ENCODE measurements at regions not wholly inside any gene's neighbourhood (a gene's known extent, or its start where the extent isn't known, plus 50 kb on each side); places are given as distances from the start of the nearest gene placed in this dataset.

GRCh38 chr13:112143753-112144615, 77.0 kb downstream of the SOX1 start:
- H3K4me1 ChIP-seq (ENCODE audit: control insufficient read depth in 1 of 2, insufficient read depth in 2 of 2, low read length in 2 of 2): no peaks in the 10 kb centered on the region
- TF ChIP-seq, protein P1, sequence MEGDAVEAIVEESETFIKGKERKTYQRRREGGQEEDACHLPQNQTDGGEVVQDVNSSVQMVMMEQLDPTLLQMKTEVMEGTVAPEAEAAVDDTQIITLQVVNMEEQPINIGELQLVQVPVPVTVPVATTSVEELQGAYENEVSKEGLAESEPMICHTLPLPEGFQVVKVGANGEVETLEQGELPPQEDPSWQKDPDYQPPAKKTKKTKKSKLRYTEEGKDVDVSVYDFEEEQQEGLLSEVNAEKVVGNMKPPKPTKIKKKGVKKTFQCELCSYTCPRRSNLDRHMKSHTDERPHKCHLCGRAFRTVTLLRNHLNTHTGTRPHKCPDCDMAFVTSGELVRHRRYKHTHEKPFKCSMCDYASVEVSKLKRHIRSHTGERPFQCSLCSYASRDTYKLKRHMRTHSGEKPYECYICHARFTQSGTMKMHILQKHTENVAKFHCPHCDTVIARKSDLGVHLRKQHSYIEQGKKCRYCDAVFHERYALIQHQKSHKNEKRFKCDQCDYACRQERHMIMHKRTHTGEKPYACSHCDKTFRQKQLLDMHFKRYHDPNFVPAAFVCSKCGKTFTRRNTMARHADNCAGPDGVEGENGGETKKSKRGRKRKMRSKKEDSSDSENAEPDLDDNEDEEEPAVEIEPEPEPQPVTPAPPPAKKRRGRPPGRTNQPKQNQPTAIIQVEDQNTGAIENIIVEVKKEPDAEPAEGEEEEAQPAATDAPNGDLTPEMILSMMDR (IDR thresholded peaks at IDR 0.05): no peak
- H3K27ac Mint-ChIP-seq: no peak overlapping the region
- H3K4me2 ChIP-seq (replicated peaks; ENCODE audit: extremely low read depth, low read length, poor library complexity, severe bottlenecking): no peak overlapping the region
- H3K27ac ChIP-seq (ENCODE audit: low read depth in 1 of 2, low read length in 2 of 2): no peak overlapping the region
- peaks cover 0 to 2% of the 10 kb centered on the region in 2 donors for H3K27me3 ChIP-seq (ENCODE audit: control insufficient read depth in 2 of 2, insufficient read depth in 2 of 2, low read length in 2 of 2)
- intact Hi-C loops (cut with micrococcal nuclease): no loop called here
- DNase-seq: no peak
- no peaks in the 10 kb centered on the region for H4K20me1 ChIP-seq (ENCODE audit: insufficient read depth, low read length)
- H3K27me3 Mint-ChIP-seq (ENCODE audit: low read depth in 3 of 3): peaks cover 0 to 5% (median 2%) of the 10 kb centered on the region in 3 donors
- no peaks in the 10 kb centered on the region for H3K36me3 ChIP-seq (replicated peaks in 1 of 2; ENCODE audit: control insufficient read depth in 1 of 2, insufficient read depth in 2 of 2, low read length in 2 of 2)
- no peaks in the 10 kb centered on the region for H3K79me2 ChIP-seq (ENCODE audit: insufficient read depth, low read length)
- H3K4me1 Mint-ChIP-seq: no peaks in the 10 kb centered on the region
- H3K9ac ChIP-seq (ENCODE audit: insufficient read depth, low read length, poor library complexity, severe bottlenecking): no peak overlapping the region
- H3K4me3 Mint-ChIP-seq: no peak overlapping the region
- 88% methylated on average over 11 of the region's 16 CpGs for WGBS (ENCODE audit: insufficient coverage)
- no peaks in the 10 kb centered on the region for H3K36me3 Mint-ChIP-seq
- peaks cover 4 to 21% of the 10 kb centered on the region in 2 donors for H3K9me3 ChIP-seq (replicated peaks in 1 of 2; ENCODE audit: control insufficient read depth in 1 of 2, insufficient read depth in 1 of 2, low read length in 2 of 2)
- peaks cover 13 to 30% (median 22%) of the 10 kb centered on the region in 7 donors for H3K9me3 Mint-ChIP-seq
- H2AFZ ChIP-seq (ENCODE audit: insufficient read depth, low read depth, low read length, poor library complexity, severe bottlenecking): no peak overlapping the region
- no peak overlapping the region for H3K4me3 ChIP-seq (replicated peaks in 1 of 3; ENCODE audit: low read depth in 2 of 3, low read length in 3 of 3)

- no peak overlapping the region for H3K27ac ChIP-seq (ENCODE audit: low read depth in 1 of 2, low read length in 2 of 2)
- 86% methylated on average over 15 of the region's 15 CpGs for WGBS (ENCODE audit: insufficient coverage)
- no peaks in the 10 kb centered on the region for H3K4me1 Mint-ChIP-seq
- H3K27me3 ChIP-seq (ENCODE audit: control insufficient read depth in 2 of 2, insufficient read depth in 2 of 2, low read length in 2 of 2): no peaks in the 10 kb centered on the region
- H4K20me1 ChIP-seq (ENCODE audit: insufficient read depth, low read length): no peaks in the 10 kb centered on the region
- H3K9ac ChIP-seq (ENCODE audit: insufficient read depth, low read length, poor library complexity, severe bottlenecking): no peak overlapping the region
- H3K36me3 ChIP-seq (replicated peaks in 1 of 2; ENCODE audit: control insufficient read depth in 1 of 2, insufficient read depth in 2 of 2, low read length in 2 of 2): no peaks in the 10 kb centered on the region
- no peak for DNase-seq
- H2AFZ ChIP-seq (ENCODE audit: insufficient read depth, low read depth, low read length, poor library complexity, severe bottlenecking): no peak overlapping the region
- peaks cover 14 to 36% (median 28%) of the 10 kb centered on the region in 7 donors for H3K9me3 Mint-ChIP-seq
- no peak overlapping the region for H3K4me2 ChIP-seq (replicated peaks; ENCODE audit: extremely low read depth, low read length, poor library complexity, severe bottlenecking)
- H3K79me2 ChIP-seq (ENCODE audit: insufficient read depth, low read length): no peaks in the 10 kb centered on the region
- H3K27ac Mint-ChIP-seq: no peak overlapping the region
- no peaks in the 10 kb centered on the region for H3K4me1 ChIP-seq (ENCODE audit: control insufficient read depth in 1 of 2, insufficient read depth in 2 of 2, low read length in 2 of 2)
- intact Hi-C loops (cut with micrococcal nuclease): no loop called here
- H3K4me3 ChIP-seq (replicated peaks in 1 of 3; ENCODE audit: low read depth in 2 of 3, low read length in 3 of 3): no peak overlapping the region
- H3K9me3 ChIP-seq (replicated peaks in 1 of 2; ENCODE audit: control insufficient read depth in 1 of 2, insufficient read depth in 1 of 2, low read length in 2 of 2): peaks cover 10 to 30% of the 10 kb centered on the region in 2 donors
- TF ChIP-seq, protein P1 (IDR thresholded peaks at IDR 0.05): no peak
- H3K27me3 Mint-ChIP-seq (ENCODE audit: low read depth in 3 of 3): peaks cover 0 to 5% (median 2%) of the 10 kb centered on the region in 3 donors
- no peaks in the 10 kb centered on the region for H3K36me3 Mint-ChIP-seq
- no peak overlapping the region for H3K4me3 Mint-ChIP-seq
These were observed 77.9 kb downstream of the SOX1 start for GRCh38 chr13:112144616-112145550.
